ENCODE measurements at regions not wholly inside any gene's neighbourhood (a gene's known extent, or its start where the extent isn't known, plus 50 kb on each side); places are given as distances from the start of the nearest gene placed in this dataset.
"Not testable (repeated sequence)": the region's sequence is repeated elsewhere in the genome, so short reads cannot be mapped to it uniquely, and the experiment has no call there.

- in situ Hi-C loops (cut with MboI; ENCODE audit: low sequenced_read_pairs), result no loop called here
These were observed 182.6 kb downstream of the ATOH1 start for GRCh38 chr4:94011190-94011589.

GRCh38 chr4:94014484-94015136 is 186.1 kb downstream of the ATOH1 start:
- in situ Hi-C loops (cut with MboI; ENCODE audit: low sequenced_read_pairs), result no loop called here

GRCh38 chr4:94015956-94016355 is 187.4 kb downstream of the ATOH1 start:
- in situ Hi-C loops (cut with MboI; ENCODE audit: low sequenced_read_pairs), result no loop called here

GRCh38 chr4:94032754-94033153 is 174.9 kb upstream of the SMARCAD1 start:
- in situ Hi-C loops (cut with MboI; ENCODE audit: low sequenced_read_pairs), result no loop called here

GRCh38 chr4:94036964-94037363 is 170.7 kb upstream of the SMARCAD1 start:
- in situ Hi-C loops (cut with MboI; ENCODE audit: low sequenced_read_pairs), result no loop called here

- in situ Hi-C loops (cut with MboI; ENCODE audit: low sequenced_read_pairs), result no loop called here
These were observed 169.5 kb upstream of the SMARCAD1 start for GRCh38 chr4:94038195-94038594.

GRCh38 chr4:94039226-94039625 is 168.4 kb upstream of the SMARCAD1 start:
- in situ Hi-C loops (cut with MboI; ENCODE audit: low sequenced_read_pairs), result no loop called here

GRCh38 chr4:94044471-94044870 is 163.2 kb upstream of the SMARCAD1 start:
- in situ Hi-C loops (cut with MboI; ENCODE audit: low sequenced_read_pairs), result not testable (repeated sequence)

GRCh38 chr4:94063084-94063483 is 144.6 kb upstream of the SMARCAD1 start:
- in situ Hi-C loops (cut with MboI; ENCODE audit: low sequenced_read_pairs), result no loop called here

- in situ Hi-C loops (cut with MboI; ENCODE audit: low sequenced_read_pairs), result no loop called here
These were observed 138.6 kb upstream of the SMARCAD1 start for GRCh38 chr4:94068753-94069719.

- in situ Hi-C loops (cut with MboI; ENCODE audit: low sequenced_read_pairs), result no loop called here
These were observed 131.2 kb upstream of the SMARCAD1 start for GRCh38 chr4:94076498-94076897.

GRCh38 chr4:94084155-94084554 is 123.5 kb upstream of the SMARCAD1 start:
- in situ Hi-C loops (cut with MboI; ENCODE audit: low sequenced_read_pairs), result no loop called here

GRCh38 chr4:94099141-94099540 is 108.5 kb upstream of the SMARCAD1 start:
- in situ Hi-C loops (cut with MboI; ENCODE audit: low sequenced_read_pairs), result not testable (repeated sequence)

GRCh38 chr4:94112644-94113043 is 95.0 kb upstream of the SMARCAD1 start:
- in situ Hi-C loops (cut with MboI; ENCODE audit: low sequenced_read_pairs), result no loop called here

GRCh38 chr4:94115687-94116086 is 92.0 kb upstream of the SMARCAD1 start:
- in situ Hi-C loops (cut with MboI; ENCODE audit: low sequenced_read_pairs), result no loop called here

- in situ Hi-C loops (cut with MboI; ENCODE audit: low sequenced_read_pairs), result no loop called here
These were observed 90.8 kb upstream of the SMARCAD1 start for GRCh38 chr4:94116842-94117241.

- in situ Hi-C loops (cut with MboI; ENCODE audit: low sequenced_read_pairs), result loop anchor here (25.0 kb wide), 1 partner anchor 339 kb away; no protein-coding TSS in a partner anchor
These were observed 81.0 kb upstream of the SMARCAD1 start for GRCh38 chr4:94126669-94127068.

GRCh38 chr4:94127707-94128328 is 79.8 kb upstream of the SMARCAD1 start:
- in situ Hi-C loops (cut with MboI; ENCODE audit: low sequenced_read_pairs), result loop anchor here (25.0 kb wide), 1 partner anchor 341 kb away; no protein-coding TSS in a partner anchor

- in situ Hi-C loops (cut with MboI; ENCODE audit: low sequenced_read_pairs), result loop anchor here (25.0 kb wide), 1 partner anchor 344 kb away; no protein-coding TSS in a partner anchor
These were observed 76.5 kb upstream of the SMARCAD1 start for GRCh38 chr4:94131212-94131611.

GRCh38 chr4:94135701-94136100 is 72.0 kb upstream of the SMARCAD1 start:
- in situ Hi-C loops (cut with MboI; ENCODE audit: low sequenced_read_pairs), result loop anchor here (25.0 kb wide), 1 partner anchor 348 kb away; no protein-coding TSS in a partner anchor

- in situ Hi-C loops (cut with MboI; ENCODE audit: low sequenced_read_pairs), result loop anchor here (25.0 kb wide), 1 partner anchor 353 kb away; no protein-coding TSS in a partner anchor
These were observed 67.6 kb upstream of the SMARCAD1 start for GRCh38 chr4:94139931-94140612.

All from HL-60/S4 (cell line).